SK-N-SH treated with all-trans-retinoic acid at 6 μM for 48 hours (cell line): ENCODE measurements at regions not wholly inside any gene's neighbourhood (a gene's known extent, or its start where the extent isn't known, plus 50 kb on each side); places are given as distances from the start of the nearest gene placed in this dataset.

ENCODE experiments used
- ESRRG ChIP-seq: fragments of 250-450 bp; sonication (Bioruptor Pico); IDR thresholded peaks from 2 replicates; pipeline ENCODE4 v1.6.1; 2021; ENCODE audit warnings: mild to moderate bottlenecking
- RARB ChIP-seq: fragments of 250-450 bp; sonication (Bioruptor Pico); IDR thresholded peaks from 2 replicates; pipeline ENCODE4 v1.8.0; 2021; ENCODE audit warnings: mild to moderate bottlenecking, moderate library complexity
- SNAI2 ChIP-seq: fragments of 250-450 bp; sonication (Bioruptor Pico); IDR thresholded peaks from 2 replicates; pipeline ENCODE4 v1.5.0; 2020; ENCODE audit warnings: mild to moderate bottlenecking, moderate library complexity
- ZFP30 ChIP-seq: fragments of 450-650 bp; formaldehyde crosslinking; IDR thresholded peaks from 2 replicates; pipeline ENCODE4 v1.5.0; 2022; ENCODE audit warnings: mild to moderate bottlenecking, moderate library complexity
- TF ChIP-seq, protein P1 (sequence below): fragments of 250-450 bp; sonication (Bioruptor Pico); IDR thresholded peaks from 2 replicates; pipeline ENCODE4 v1.5.0; 2020; ENCODE audit warnings: mild to moderate bottlenecking, moderate library complexity
- TF ChIP-seq, protein P2 (sequence below): fragments of 250-450 bp; sonication (Bioruptor Pico); IDR thresholded peaks from 2 replicates; pipeline ENCODE4 v1.8.0; 2021; ENCODE audit warnings: low read depth, mild to moderate bottlenecking, moderate library complexity, borderline replicate concordance
- TF ChIP-seq, protein P3 (sequence below): fragments of 250-450 bp; sonication (Bioruptor Pico); IDR thresholded peaks from 2 replicates; pipeline ENCODE4 v1.8.0; 2020; ENCODE audit warnings: mild to moderate bottlenecking, moderate library complexity, borderline replicate concordance

DNA sequence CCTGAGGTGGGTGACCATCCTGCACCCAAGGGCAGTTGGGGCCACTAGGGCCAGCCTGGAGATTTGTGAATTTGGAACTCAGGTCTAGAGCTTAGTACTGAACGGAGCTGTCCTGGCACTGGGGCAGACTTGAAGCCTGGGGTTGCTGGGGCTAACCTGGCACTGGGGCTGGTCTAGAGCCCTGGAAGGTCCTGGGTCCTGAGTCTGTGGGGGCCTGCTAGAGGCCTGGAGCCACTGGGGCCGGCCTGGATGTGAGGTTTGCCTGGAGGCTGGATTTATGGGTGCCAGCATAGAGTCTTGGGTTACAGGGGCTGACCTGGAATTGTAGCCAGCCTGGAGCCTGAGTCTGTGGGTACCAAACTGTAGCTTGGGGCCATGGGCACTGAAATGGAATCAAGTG, 1216.9 kb downstream of the CDH11 start:
- TF ChIP-seq ESRRG (CRISPR knock-in tag), result no peak
- TF ChIP-seq, protein P1, sequence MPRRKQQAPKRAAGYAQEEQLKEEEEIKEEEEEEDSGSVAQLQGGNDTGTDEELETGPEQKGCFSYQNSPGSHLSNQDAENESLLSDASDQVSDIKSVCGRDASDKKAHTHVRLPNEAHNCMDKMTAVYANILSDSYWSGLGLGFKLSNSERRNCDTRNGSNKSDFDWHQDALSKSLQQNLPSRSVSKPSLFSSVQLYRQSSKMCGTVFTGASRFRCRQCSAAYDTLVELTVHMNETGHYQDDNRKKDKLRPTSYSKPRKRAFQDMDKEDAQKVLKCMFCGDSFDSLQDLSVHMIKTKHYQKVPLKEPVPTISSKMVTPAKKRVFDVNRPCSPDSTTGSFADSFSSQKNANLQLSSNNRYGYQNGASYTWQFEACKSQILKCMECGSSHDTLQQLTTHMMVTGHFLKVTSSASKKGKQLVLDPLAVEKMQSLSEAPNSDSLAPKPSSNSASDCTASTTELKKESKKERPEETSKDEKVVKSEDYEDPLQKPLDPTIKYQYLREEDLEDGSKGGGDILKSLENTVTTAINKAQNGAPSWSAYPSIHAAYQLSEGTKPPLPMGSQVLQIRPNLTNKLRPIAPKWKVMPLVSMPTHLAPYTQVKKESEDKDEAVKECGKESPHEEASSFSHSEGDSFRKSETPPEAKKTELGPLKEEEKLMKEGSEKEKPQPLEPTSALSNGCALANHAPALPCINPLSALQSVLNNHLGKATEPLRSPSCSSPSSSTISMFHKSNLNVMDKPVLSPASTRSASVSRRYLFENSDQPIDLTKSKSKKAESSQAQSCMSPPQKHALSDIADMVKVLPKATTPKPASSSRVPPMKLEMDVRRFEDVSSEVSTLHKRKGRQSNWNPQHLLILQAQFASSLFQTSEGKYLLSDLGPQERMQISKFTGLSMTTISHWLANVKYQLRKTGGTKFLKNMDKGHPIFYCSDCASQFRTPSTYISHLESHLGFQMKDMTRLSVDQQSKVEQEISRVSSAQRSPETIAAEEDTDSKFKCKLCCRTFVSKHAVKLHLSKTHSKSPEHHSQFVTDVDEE (CRISPR knock-in tag), result no peak
- TF ChIP-seq, protein P2, sequence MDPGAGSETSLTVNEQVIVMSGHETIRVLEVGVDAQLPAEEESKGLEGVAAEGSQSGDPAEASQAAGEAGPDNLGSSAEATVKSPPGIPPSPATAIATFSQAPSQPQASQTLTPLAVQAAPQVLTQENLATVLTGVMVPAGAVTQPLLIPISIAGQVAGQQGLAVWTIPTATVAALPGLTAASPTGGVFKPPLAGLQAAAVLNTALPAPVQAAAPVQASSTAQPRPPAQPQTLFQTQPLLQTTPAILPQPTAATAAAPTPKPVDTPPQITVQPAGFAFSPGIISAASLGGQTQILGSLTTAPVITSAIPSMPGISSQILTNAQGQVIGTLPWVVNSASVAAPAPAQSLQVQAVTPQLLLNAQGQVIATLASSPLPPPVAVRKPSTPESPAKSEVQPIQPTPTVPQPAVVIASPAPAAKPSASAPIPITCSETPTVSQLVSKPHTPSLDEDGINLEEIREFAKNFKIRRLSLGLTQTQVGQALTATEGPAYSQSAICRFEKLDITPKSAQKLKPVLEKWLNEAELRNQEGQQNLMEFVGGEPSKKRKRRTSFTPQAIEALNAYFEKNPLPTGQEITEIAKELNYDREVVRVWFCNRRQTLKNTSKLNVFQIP, result no peak
- TF ChIP-seq, protein P3, sequence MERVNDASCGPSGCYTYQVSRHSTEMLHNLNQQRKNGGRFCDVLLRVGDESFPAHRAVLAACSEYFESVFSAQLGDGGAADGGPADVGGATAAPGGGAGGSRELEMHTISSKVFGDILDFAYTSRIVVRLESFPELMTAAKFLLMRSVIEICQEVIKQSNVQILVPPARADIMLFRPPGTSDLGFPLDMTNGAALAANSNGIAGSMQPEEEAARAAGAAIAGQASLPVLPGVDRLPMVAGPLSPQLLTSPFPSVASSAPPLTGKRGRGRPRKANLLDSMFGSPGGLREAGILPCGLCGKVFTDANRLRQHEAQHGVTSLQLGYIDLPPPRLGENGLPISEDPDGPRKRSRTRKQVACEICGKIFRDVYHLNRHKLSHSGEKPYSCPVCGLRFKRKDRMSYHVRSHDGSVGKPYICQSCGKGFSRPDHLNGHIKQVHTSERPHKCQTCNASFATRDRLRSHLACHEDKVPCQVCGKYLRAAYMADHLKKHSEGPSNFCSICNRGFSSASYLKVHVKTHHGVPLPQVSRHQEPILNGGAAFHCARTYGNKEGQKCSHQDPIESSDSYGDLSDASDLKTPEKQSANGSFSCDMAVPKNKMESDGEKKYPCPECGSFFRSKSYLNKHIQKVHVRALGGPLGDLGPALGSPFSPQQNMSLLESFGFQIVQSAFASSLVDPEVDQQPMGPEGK (CRISPR knock-in tag), result no peak
- no peak for TF ChIP-seq ZFP30
- no peak for TF ChIP-seq SNAI2 (CRISPR knock-in tag)
- TF ChIP-seq RARB, result no peak
